ENCODE measurements at regions not wholly inside any gene's neighbourhood (a gene's known extent, or its start where the extent isn't known, plus 50 kb on each side); places are given as distances from the start of the nearest gene placed in this dataset.

- Histone ChIP-seq H3K4me1 (ENCODE audit: control insufficient read depth, insufficient read depth, low read length) (no peaks in the 10 kb centered on the region), H2AFZ (ENCODE audit: control insufficient read depth, low read depth, low read length) (no peak overlapping the region), H3K79me2 (ENCODE audit: control insufficient read depth, insufficient read depth, low read length) (no peaks in the 10 kb centered on the region), H3K9ac (ENCODE audit: control insufficient read depth, insufficient read depth, low read length) (no peak overlapping the region), H3K36me3 (ENCODE audit: control insufficient read depth in 2 of 2, insufficient read depth in 2 of 2, low read length in 1 of 2) (no peaks in the 10 kb centered on the region), H3K27ac (ENCODE audit: control insufficient read depth, insufficient read depth) (no peak overlapping the region), H3K9me3 (replicated peaks; ENCODE audit: control insufficient read depth, insufficient read depth, low read length) (no peaks in the 10 kb centered on the region), H3K27me3 (replicated peaks in 1 of 2; ENCODE audit: control insufficient read depth in 2 of 2, insufficient read depth in 2 of 2, low read length in 1 of 2) (no peaks in the 10 kb centered on the region), H3K4me3 (no peak overlapping the region), H3K4me2 (ENCODE audit: control insufficient read depth, insufficient read depth) (no peak overlapping the region), H4K20me1 (ENCODE audit: control insufficient read depth, insufficient read depth) (no peaks in the 10 kb centered on the region)
- ChIA-PET SMC1A (ENCODE audit: uncharacterized antibody, unreplicated experiment) (no interaction called here), POLR2A (no interaction called here), CTCF (no interaction called here), RAD21 (ENCODE audit: unreplicated experiment) (no interaction called here)
- FAIRE-seq (no peak), DNase-seq (ENCODE audit: low read depth, low spot score) (no peak), ATAC-seq (no peak)
- BruUV-seq (replicated peaks) = no TSS peak
- TF ChIP-seq RAD51 (IDR thresholded peaks at IDR 0.05) = no peak
- TF ChIP-seq KAT2A (conservative IDR thresholded peaks at IDR 0.05; ENCODE audit: control insufficient read depth, low read depth, low read length) = no peak
- TF ChIP-seq SPI1 (IDR thresholded peaks at IDR 0.05; ENCODE audit: borderline replicate concordance, insufficient read depth, low read depth, low read length) = peak; percentile 9; the same call in 1 of the 2 replicates
- in situ Hi-C loops (cut with MboI) (no loop called here), intact Hi-C loops (cut with micrococcal nuclease; ENCODE audit: unreplicated experiment) (no loop called here)
- 64% methylated on average over 3 of the region's 3 CpGs for WGBS (ENCODE audit: insufficient coverage, insufficient replicate concordance, low lambda C conversion rate, missing lambda C conversion rate)
Observed at GRCh38 chr13:58926858-58927257, 1236.9 kb downstream of the DIAPH3 start.

GRCh38 chr13:58933475-58933874 lies 1230.3 kb downstream of the DIAPH3 start:
- no peak overlapping the region for H3K9ac ChIP-seq (ENCODE audit: control insufficient read depth, insufficient read depth, low read length)
- no peak overlapping the region for H2AFZ ChIP-seq (ENCODE audit: control insufficient read depth, low read depth, low read length)
- no TSS peak for BruUV-seq (replicated peaks)
- SMC1A ChIA-PET (ENCODE audit: uncharacterized antibody, unreplicated experiment) = interaction anchor here (1.0 to 1.4 kb wide), 4 partner anchors 8 to 31 kb away, joined by 3 to 4 read pairs (median 4); no protein-coding TSS in a partner anchor
- FAIRE-seq = no peak
- no peaks in the 10 kb centered on the region for H3K79me2 ChIP-seq (ENCODE audit: control insufficient read depth, insufficient read depth, low read length)
- CTCF ChIA-PET = interaction anchor here (1.2 kb wide), 1 partner anchor 101 kb away, joined by 3 read pairs; no protein-coding TSS in a partner anchor
- no peak overlapping the region for H3K4me2 ChIP-seq (ENCODE audit: control insufficient read depth, insufficient read depth)
- intact Hi-C loops (cut with micrococcal nuclease; ENCODE audit: unreplicated experiment) = no loop called here
- H3K36me3 ChIP-seq (ENCODE audit: control insufficient read depth in 2 of 2, insufficient read depth in 2 of 2, low read length in 1 of 2) = no peaks in the 10 kb centered on the region
- no peaks in the 10 kb centered on the region; the same call in 2 of the 3 replicates for H3K9me3 ChIP-seq (replicated peaks; ENCODE audit: control insufficient read depth, insufficient read depth, low read length)
- no peak overlapping the region for H3K4me3 ChIP-seq
- H3K4me1 ChIP-seq (ENCODE audit: control insufficient read depth, insufficient read depth, low read length) = no peaks in the 10 kb centered on the region
- H3K27ac ChIP-seq (ENCODE audit: control insufficient read depth, insufficient read depth) = no peak overlapping the region
- ATAC-seq = no peak
- H4K20me1 ChIP-seq (ENCODE audit: control insufficient read depth, insufficient read depth) = no peaks in the 10 kb centered on the region
- RAD21 ChIA-PET (ENCODE audit: unreplicated experiment) = interaction anchor here (0.7 kb wide), 1 partner anchor 49 kb away, joined by 3 read pairs; no protein-coding TSS in a partner anchor
- in situ Hi-C loops (cut with MboI) = no loop called here
- DNase-seq (ENCODE audit: low read depth, low spot score) = no peak
- no peaks in the 10 kb centered on the region for H3K27me3 ChIP-seq (replicated peaks in 1 of 2; ENCODE audit: control insufficient read depth in 2 of 2, insufficient read depth in 2 of 2, low read length in 1 of 2)
- POLR2A ChIA-PET = no interaction called here
- TF ChIP-seq MYC (IDR thresholded peaks at IDR 0.05; ENCODE audit: insufficient read depth, insufficient read length, insufficient replicate concordance, low read length, severe bottlenecking) (no peak), WRNIP1 (IDR thresholded peaks at IDR 0.05; ENCODE audit: borderline replicate concordance, low read depth, low read length) (no peak), HDGF (IDR thresholded peaks at IDR 0.05) (no peak), DPF2 (IDR thresholded peaks at IDR 0.05) (no peak), ZBTB4 (CRISPR knock-in tag; IDR thresholded peaks at IDR 0.05) (no peak), IKZF1 (conservative IDR thresholded peaks at IDR 0.05) (no peak), PAX5 (IDR thresholded peaks at IDR 0.05; ENCODE audit: borderline replicate concordance, low read depth, low read length) (no peak), ATF3 (IDR thresholded peaks at IDR 0.05; ENCODE audit: borderline replicate concordance, extremely low read depth, low read depth, low read length) (no peak), ZNF274 (IDR thresholded peaks at IDR 0.05; ENCODE audit: insufficient read depth, insufficient read length) (no peak), ZBTB33 (IDR thresholded peaks at IDR 0.05) (no peak), SIX5 (IDR thresholded peaks at IDR 0.05; ENCODE audit: low read depth, low read length, severe bottlenecking) (no peak)
